ENCODE measurements at regions not wholly inside any gene's neighbourhood (a gene's known extent, or its start where the extent isn't known, plus 50 kb on each side); places are given as distances from the start of the nearest gene placed in this dataset.

- DNase-seq: no peak
- Histone ChIP-seq H3K9me3 (ENCODE audit: control insufficient read depth, insufficient read depth, low read length) (peaks cover 4% of the 10 kb centered on the region; the same call in 1 of the 2 replicates), H3K4ac (ENCODE audit: low read depth, low read length) (no peak overlapping the region), H3K4me1 (ENCODE audit: control insufficient read depth, insufficient read depth, low read length) (no peaks in the 10 kb centered on the region), H3K9me1 (ENCODE audit: insufficient read depth, low read length) (no peaks in the 10 kb centered on the region), H3K14ac (replicated peaks; ENCODE audit: low read depth, low read length) (no peak overlapping the region), H4K91ac (ENCODE audit: insufficient read depth, low read depth, low read length) (no peak overlapping the region), H2BK20ac (ENCODE audit: low read depth, low read length) (no peak overlapping the region), H3K79me1 (ENCODE audit: low read depth in 1 of 2, low read length in 2 of 2) (no peaks in the 10 kb centered on the region), H3K56ac (ENCODE audit: extremely low read depth, insufficient read depth, low read length) (no peak overlapping the region), H3K27me3 (ENCODE audit: control insufficient read depth, insufficient read depth, low read length) (no peaks in the 10 kb centered on the region), H3K27ac (ENCODE audit: insufficient read depth, low read length) (no peak overlapping the region), H3K23ac (ENCODE audit: low read depth, low read length) (no peak overlapping the region), H3K4me2 (ENCODE audit: low read depth, low read length) (no peak overlapping the region), H2BK15ac (ENCODE audit: low read depth, low read length) (no peak overlapping the region), H2AK5ac (ENCODE audit: low read depth, low read length) (no peak overlapping the region), H3K4me3 (ENCODE audit: insufficient read depth, low read depth, low read length) (no peak overlapping the region), H2AK9ac (replicated peaks; ENCODE audit: low read depth, low read length, poor library complexity) (no peak overlapping the region), H2AFZ (replicated peaks; ENCODE audit: low read length, poor library complexity) (no peak overlapping the region), H4K5ac (ENCODE audit: low read depth, low read length) (no peak overlapping the region), H4K8ac (ENCODE audit: low read depth in 2 of 2, low read length in 2 of 2) (no peak overlapping the region), H3K36me3 (ENCODE audit: control insufficient read depth, insufficient read depth, low read length) (no peaks in the 10 kb centered on the region), H3K18ac (ENCODE audit: low read depth, low read length) (no peak overlapping the region), H3K9ac (ENCODE audit: low read depth, low read length) (no peak overlapping the region), H2BK120ac (ENCODE audit: low read depth, low read length) (no peak overlapping the region), H2BK5ac (ENCODE audit: low read depth, low read length, poor library complexity, severe bottlenecking) (no peak overlapping the region), H4K20me1 (ENCODE audit: insufficient read depth, low read length) (no peaks in the 10 kb centered on the region)
- CTCF ChIA-PET: no interaction called here
- dilution Hi-C loops (cut with HindIII; ENCODE audit: low sequenced_read_pairs, unreplicated experiment): no loop called here
- in situ Hi-C loops (cut with MboI; ENCODE audit: low sequenced_read_pairs): no loop called here
- TF ChIP-seq CHD1 (IDR thresholded peaks at IDR 0.05; ENCODE audit: low read depth, low read length): no peak
- no peak for TF ChIP-seq CEBPB (IDR thresholded peaks at IDR 0.05; ENCODE audit: low read depth, low read length)
- TF ChIP-seq, protein P1, sequence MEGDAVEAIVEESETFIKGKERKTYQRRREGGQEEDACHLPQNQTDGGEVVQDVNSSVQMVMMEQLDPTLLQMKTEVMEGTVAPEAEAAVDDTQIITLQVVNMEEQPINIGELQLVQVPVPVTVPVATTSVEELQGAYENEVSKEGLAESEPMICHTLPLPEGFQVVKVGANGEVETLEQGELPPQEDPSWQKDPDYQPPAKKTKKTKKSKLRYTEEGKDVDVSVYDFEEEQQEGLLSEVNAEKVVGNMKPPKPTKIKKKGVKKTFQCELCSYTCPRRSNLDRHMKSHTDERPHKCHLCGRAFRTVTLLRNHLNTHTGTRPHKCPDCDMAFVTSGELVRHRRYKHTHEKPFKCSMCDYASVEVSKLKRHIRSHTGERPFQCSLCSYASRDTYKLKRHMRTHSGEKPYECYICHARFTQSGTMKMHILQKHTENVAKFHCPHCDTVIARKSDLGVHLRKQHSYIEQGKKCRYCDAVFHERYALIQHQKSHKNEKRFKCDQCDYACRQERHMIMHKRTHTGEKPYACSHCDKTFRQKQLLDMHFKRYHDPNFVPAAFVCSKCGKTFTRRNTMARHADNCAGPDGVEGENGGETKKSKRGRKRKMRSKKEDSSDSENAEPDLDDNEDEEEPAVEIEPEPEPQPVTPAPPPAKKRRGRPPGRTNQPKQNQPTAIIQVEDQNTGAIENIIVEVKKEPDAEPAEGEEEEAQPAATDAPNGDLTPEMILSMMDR (conservative IDR thresholded peaks at IDR 0.05; ENCODE audit: low read depth, low read length): no peak
- TF ChIP-seq MAFK (IDR thresholded peaks at IDR 0.05; ENCODE audit: low read depth, low read length): no peak
- TF ChIP-seq RCOR1 (IDR thresholded peaks at IDR 0.05; ENCODE audit: insufficient replicate concordance, low read length): no peak
- TF ChIP-seq, protein P2, sequence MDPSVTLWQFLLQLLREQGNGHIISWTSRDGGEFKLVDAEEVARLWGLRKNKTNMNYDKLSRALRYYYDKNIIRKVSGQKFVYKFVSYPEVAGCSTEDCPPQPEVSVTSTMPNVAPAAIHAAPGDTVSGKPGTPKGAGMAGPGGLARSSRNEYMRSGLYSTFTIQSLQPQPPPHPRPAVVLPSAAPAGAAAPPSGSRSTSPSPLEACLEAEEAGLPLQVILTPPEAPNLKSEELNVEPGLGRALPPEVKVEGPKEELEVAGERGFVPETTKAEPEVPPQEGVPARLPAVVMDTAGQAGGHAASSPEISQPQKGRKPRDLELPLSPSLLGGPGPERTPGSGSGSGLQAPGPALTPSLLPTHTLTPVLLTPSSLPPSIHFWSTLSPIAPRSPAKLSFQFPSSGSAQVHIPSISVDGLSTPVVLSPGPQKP (IDR thresholded peaks at IDR 0.05; ENCODE audit: borderline replicate concordance, low read depth, low read length): no peak
- no peak for TF ChIP-seq POLR2A (IDR thresholded peaks at IDR 0.05; ENCODE audit: low read depth, low read length)
- no peak for TF ChIP-seq SMC3 (IDR thresholded peaks at IDR 0.05; ENCODE audit: low read depth, low read length)
- TF ChIP-seq FOS (IDR thresholded peaks at IDR 0.05; ENCODE audit: low read depth, low read length): no peak
- TF ChIP-seq MXI1 (IDR thresholded peaks at IDR 0.05; ENCODE audit: borderline replicate concordance, low read depth, low read length): no peak
- POLR2A ChIA-PET (ENCODE audit: unreplicated experiment): no interaction called here
- no TSS peak for BruUV-seq (replicated peaks)
- intact Hi-C loops (cut with micrococcal nuclease): no loop called here
- WGBS, 2 experiments (ENCODE audit: extremely low coverage in 2 of 2, insufficient read length in 1 of 2): 5% methylated on average over 5 of the region's 14 CpGs; no CpG with 5 or more reads in 1 of the 2 experiments
- ATAC-seq (ENCODE audit: low read depth): no peak
Measured at GRCh38 chr3:137264071-137264820, 306.5 kb downstream of the IL20RB start.
